Left lung (tissue), 4 donors: ENCODE measurements at regions not wholly inside any gene's neighbourhood (a gene's known extent, or its start where the extent isn't known, plus 50 kb on each side); places are given as distances from the start of the nearest gene placed in this dataset.

Source experiments
- ATAC-seq: fragments of 200-7000 bp; cut with Tn5 transposase; one replicate; pipeline ENCODE4 v1.9.1; 2020; ENCODE audit warnings: moderate library complexity
- DNase-seq, 4 donors: peaks; one replicate each; pipeline ENCODE4 v3.0.0-alpha.2; 2013 to 2020
- H3K27ac ChIP-seq, 2 donors: fragments of 200-600 bp; sonication (generic) in 1 of 2; one replicate each; pipeline versions ENCODE4 v1.5.0 to v1.8.0; 2020 to 2021
- H3K27me3 ChIP-seq, 2 donors: fragments of 200-600 bp; sonication (generic) in 1 of 2; one replicate each; pipeline versions ENCODE4 v1.5.0 to v1.8.0; 2020 to 2021
- H3K36me3 ChIP-seq, 2 donors: fragments of 200-600 bp; sonication (generic) in 1 of 2; one replicate each; pipeline versions ENCODE4 v1.5.0 to v1.8.0; 2020 to 2021
- H3K4me1 ChIP-seq, 2 donors: fragments of 200-600 bp; one replicate each; pipeline ENCODE4 v1.8.0; 2021
- H3K4me3 ChIP-seq, 2 donors: fragments of 200-600 bp; sonication (generic) in 1 of 2; one replicate each; pipeline versions ENCODE4 v1.5.0 to v1.8.0; 2020 to 2021; ENCODE audit warnings: mild to moderate bottlenecking in 1 of 2
- H3K9me3 ChIP-seq, 2 donors: fragments of 200-600 bp; sonication (generic) in 1 of 2; one replicate each; pipeline versions ENCODE4 v1.5.0 to v1.8.0; 2020 to 2021
- intact Hi-C, 2 donors: fragments of 100-400 bp; cut with DNase I; formaldehyde crosslinking; loops; one replicate each; pipeline versions ENCODE4 v1.11.2 to v1.14.2; 2022
- TF ChIP-seq, protein P1 (sequence below), 2 donors: fragments of 200-600 bp; sonication (generic) in 1 of 2; IDR thresholded peaks; one replicate each; pipeline versions ENCODE4 v1.5.0 to v1.8.0; 2021; ENCODE audit warnings: antibody characterized with exemption in 2 of 2
- donor health status: DM: no; HTN: yes; CAD: no.
- donor health status: DM: no; HTN: no; CAD: no.

DNA sequence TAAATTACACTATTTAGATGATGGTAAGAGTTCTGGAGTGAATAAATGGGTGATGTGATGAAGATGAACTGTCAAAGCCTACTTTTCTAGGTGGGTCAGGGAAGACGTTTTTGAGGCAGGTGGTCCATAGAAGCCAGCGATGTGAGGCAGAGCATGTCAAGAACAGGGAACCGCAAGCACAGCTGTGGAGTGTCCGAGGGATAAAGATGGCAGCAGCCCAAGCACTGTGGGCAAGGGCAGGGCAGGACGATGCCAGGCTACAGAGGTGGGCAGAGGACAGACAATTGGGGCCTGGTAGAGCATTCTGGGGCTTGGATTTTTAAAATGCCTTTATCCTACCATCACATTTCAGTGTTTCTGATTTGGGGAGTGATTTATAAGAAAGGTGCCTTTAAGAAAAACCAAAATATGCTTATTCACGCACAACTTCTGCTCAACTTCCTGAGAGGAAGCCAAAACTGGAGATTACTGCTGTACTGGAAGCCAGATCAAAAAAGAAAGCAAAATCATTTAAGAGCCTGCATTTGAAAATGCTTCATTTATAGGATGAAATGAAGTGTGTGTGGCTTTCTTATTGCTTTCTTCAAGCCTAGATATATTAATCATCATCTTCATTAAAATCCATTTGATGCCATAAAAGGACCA lies 119.0 kb upstream of the WDR17 start:
- no peak for DNase-seq
- Histone ChIP-seq H3K27ac (peak overlapping the region in 1 of 2 donors; percentile 26), H3K36me3 (no peaks in the 10 kb centered on the region), H3K9me3 (no peaks in the 10 kb centered on the region), H3K4me3 (peak overlapping the region in 1 of 2 donors; percentile 24), H3K4me1 (peaks cover 0 to 8% of the 10 kb centered on the region in 2 donors), H3K27me3 (no peaks in the 10 kb centered on the region)
- TF ChIP-seq, protein P1, sequence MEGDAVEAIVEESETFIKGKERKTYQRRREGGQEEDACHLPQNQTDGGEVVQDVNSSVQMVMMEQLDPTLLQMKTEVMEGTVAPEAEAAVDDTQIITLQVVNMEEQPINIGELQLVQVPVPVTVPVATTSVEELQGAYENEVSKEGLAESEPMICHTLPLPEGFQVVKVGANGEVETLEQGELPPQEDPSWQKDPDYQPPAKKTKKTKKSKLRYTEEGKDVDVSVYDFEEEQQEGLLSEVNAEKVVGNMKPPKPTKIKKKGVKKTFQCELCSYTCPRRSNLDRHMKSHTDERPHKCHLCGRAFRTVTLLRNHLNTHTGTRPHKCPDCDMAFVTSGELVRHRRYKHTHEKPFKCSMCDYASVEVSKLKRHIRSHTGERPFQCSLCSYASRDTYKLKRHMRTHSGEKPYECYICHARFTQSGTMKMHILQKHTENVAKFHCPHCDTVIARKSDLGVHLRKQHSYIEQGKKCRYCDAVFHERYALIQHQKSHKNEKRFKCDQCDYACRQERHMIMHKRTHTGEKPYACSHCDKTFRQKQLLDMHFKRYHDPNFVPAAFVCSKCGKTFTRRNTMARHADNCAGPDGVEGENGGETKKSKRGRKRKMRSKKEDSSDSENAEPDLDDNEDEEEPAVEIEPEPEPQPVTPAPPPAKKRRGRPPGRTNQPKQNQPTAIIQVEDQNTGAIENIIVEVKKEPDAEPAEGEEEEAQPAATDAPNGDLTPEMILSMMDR (IDR thresholded peaks at IDR 0.05), result no peak
- intact Hi-C loops, result no loop called here
- no peak for ATAC-seq

DNA sequence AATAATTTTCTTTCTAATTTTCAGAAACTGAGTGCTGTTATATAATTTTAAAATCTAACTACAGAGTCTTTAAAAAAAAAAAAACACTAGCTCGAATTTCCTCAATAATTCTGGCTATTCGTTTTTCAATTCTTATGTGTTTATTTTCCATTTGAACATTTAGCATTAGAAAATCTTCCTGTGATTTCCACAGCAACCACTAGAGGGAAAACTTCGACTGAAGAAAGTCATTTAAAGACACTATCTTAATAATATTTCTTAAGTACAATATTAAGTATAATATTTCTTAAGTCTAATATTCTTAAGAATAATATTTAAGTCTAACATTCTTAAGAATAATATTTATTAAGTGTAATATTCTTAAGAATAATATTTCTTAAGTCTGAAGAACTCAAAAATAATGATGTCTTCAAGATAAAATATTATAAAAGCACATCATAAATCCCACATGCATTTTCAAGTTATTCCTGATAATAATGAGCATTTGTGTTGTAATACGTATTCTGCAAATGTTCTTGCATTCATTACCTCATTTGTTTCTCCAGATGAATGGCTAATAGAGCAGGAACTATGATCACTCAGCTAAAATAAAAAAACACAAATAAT lies 118.4 kb upstream of the WDR17 start:
- Histone ChIP-seq H3K4me3 (peak overlapping the region in 1 of 2 donors; percentile 24), H3K9me3 (no peaks in the 10 kb centered on the region), H3K4me1 (peaks cover 0 to 8% of the 10 kb centered on the region in 2 donors), H3K27ac (no peak overlapping the region), H3K36me3 (no peaks in the 10 kb centered on the region), H3K27me3 (no peaks in the 10 kb centered on the region)
- DNase-seq (peak in 1 of 4 donors; percentile 37), ATAC-seq (peak; percentile 36)
- TF ChIP-seq, protein P1 (IDR thresholded peaks at IDR 0.05), result peak; percentile 42 to 74
- intact Hi-C loops, result no loop called here

DNA sequence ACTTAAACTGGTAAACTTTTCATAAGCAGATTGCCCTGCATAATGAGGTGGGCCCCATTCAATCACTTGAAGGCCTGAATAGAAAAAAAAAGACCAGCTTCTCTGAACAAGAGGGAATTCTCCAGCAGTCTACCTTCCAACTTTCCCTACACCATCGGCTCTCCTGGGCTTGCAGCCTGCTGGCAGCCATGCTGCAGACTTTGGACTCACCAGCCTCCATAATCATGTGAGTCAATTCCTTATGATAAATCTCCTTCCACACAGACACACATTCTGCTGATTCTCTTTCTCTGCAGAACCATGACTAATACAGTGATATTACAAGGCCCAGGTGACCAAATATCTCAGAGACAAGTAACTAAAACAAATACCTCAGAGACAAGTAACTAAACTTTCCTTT lies 113.8 kb upstream of the WDR17 start:
- Histone ChIP-seq H3K9me3 (no peaks in the 10 kb centered on the region), H3K27ac (no peak overlapping the region), H3K4me1 (peaks cover 0 to 3% of the 10 kb centered on the region in 2 donors), H3K4me3 (no peak overlapping the region), H3K36me3 (no peaks in the 10 kb centered on the region), H3K27me3 (no peaks in the 10 kb centered on the region)
- DNase-seq (no peak), ATAC-seq (peak; percentile 64)
- intact Hi-C loops, result no loop called here
- TF ChIP-seq, protein P1 (IDR thresholded peaks at IDR 0.05), result no peak

DNA sequence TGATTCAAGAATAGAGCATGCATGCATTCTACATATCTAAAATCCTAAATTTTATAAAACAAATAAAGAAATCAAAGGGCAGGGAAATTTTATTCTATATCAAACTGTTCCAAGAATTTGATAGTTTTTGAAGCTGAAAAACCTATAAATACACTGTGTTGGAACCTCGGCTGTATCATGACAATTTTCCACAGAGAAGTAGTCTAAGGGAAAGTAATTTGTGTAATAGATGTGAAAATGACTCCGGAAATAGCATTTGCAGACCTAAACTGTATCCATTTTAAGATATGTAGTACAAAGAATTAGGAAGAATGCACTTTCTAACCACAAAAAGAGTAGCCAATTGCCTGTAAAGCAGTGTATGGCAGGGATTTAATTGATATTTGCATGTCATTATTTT lies 112.5 kb upstream of the WDR17 start:
- Histone ChIP-seq H3K27me3 (no peaks in the 10 kb centered on the region), H3K27ac (no peak overlapping the region), H3K4me3 (no peak overlapping the region), H3K4me1 (no peaks in the 10 kb centered on the region), H3K36me3 (no peaks in the 10 kb centered on the region), H3K9me3 (no peaks in the 10 kb centered on the region)
- intact Hi-C loops, result no loop called here
- TF ChIP-seq, protein P1 (IDR thresholded peaks at IDR 0.05), result no peak
- ATAC-seq (no peak), DNase-seq (no peak)

DNA sequence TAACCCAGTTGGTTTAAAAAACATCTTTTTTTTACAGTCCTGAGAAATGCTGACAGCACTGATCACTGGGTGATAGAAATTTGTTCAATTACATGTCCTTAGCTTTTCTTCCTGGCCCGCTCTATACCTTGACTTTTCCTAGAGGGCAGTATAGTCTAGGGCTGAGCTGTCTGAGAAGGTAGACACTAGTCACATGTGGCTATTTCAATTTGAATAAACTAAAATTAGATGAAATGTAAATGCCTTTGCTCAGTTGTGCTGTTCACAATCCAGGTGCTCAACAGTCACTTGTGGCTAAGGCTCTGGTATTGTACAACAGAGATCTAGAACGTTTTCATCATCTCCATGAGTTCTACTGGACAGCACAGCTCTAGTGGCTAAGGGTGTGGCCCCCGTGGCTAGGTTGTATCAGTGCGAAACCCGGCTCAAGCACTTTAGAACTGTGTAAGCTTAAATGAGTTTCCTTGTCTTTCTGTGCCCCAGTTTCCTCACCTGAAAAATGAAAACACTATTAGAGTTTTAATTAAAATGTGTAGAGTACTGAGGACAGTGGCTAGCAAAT lies 111.6 kb upstream of the WDR17 start:
- ATAC-seq (no peak), DNase-seq (no peak)
- H3K4me1 ChIP-seq, result no peaks in the 10 kb centered on the region
- intact Hi-C loops, result no loop called here
- H3K27me3 ChIP-seq, result no peaks in the 10 kb centered on the region
- TF ChIP-seq, protein P1 (IDR thresholded peaks at IDR 0.05), result no peak
- H3K4me3 ChIP-seq, result no peak overlapping the region
- no peaks in the 10 kb centered on the region for H3K36me3 ChIP-seq
- no peaks in the 10 kb centered on the region for H3K9me3 ChIP-seq
- no peak overlapping the region for H3K27ac ChIP-seq
